Stimulated activated CD4-positive, alpha-beta T cell treated with anti-CD3 and anti-CD28 coated beads, Interleukin-4, amount 100 ng/mL, for 48 hours (primary cell): ENCODE measurements at regions not wholly inside any gene's neighbourhood (a gene's known extent, or its start where the extent isn't known, plus 50 kb on each side); places are given as distances from the start of the nearest gene placed in this dataset.

Experiments used
- DNase-seq, 2 donors: peaks; one replicate each; pipeline ENCODE4 v3.0.0-alpha.2; 2020; ENCODE audit warnings: low read depth in 2 of 2

- DNase-seq = no peak
These were observed 69.0 kb upstream of the VRK1 start for GRCh38 chr14:96727980-96728717.

GRCh38 chr14:96729889-96730288, 67.3 kb upstream of the VRK1 start:
- DNase-seq = no peak

GRCh38 chr14:96730386-96730785, 66.8 kb upstream of the VRK1 start:
- no peak for DNase-seq

GRCh38 chr14:96734076-96734622, 63.0 kb upstream of the VRK1 start:
- DNase-seq = no peak

GRCh38 chr14:96735526-96735925, 61.7 kb upstream of the VRK1 start:
- no peak for DNase-seq

GRCh38 chr14:96736439-96736838, 60.7 kb upstream of the VRK1 start:
- DNase-seq = no peak

- DNase-seq = no peak
These were observed 59.3 kb upstream of the VRK1 start for GRCh38 chr14:96737881-96738280.

GRCh38 chr14:96739200-96739910, 57.8 kb upstream of the VRK1 start:
- DNase-seq = no peak

- DNase-seq = peak; percentile 61 to 76
These were observed 55.8 kb upstream of the VRK1 start for GRCh38 chr14:96741151-96741977.

GRCh38 chr14:96744262-96744661, 52.9 kb upstream of the VRK1 start:
- no peak for DNase-seq

GRCh38 chr14:96745500-96746051, 51.6 kb upstream of the VRK1 start:
- DNase-seq = no peak

GRCh38 chr14:96746101-96746500, 51.1 kb upstream of the VRK1 start:
- no peak for DNase-seq

- no peak for DNase-seq
These were observed 50.2 kb upstream of the VRK1 start for GRCh38 chr14:96747006-96747405.
